BJ (cell line): ENCODE measurements at regions not wholly inside any gene's neighbourhood (a gene's known extent, or its start where the extent isn't known, plus 50 kb on each side); places are given as distances from the start of the nearest gene placed in this dataset.

Experiments used
- CTCF ChIA-PET: fragments of 350-600 bp; formaldehyde crosslinking; extraction: SDS; loops from one replicate; lab custom pipeline; 2021; ENCODE audit warnings: antibody characterized with exemption, inconsistent platforms; lab: Yijun Ruan, JAX
- POLR2A ChIA-PET: fragments of 300-600 bp; sonication (Branson Sonifier 250); formaldehyde crosslinking; extraction: SDS; loops from one replicate; lab custom pipeline; 2021; ENCODE audit warnings: antibody characterized with exemption; lab: Charles Lee
- DNase-seq: peaks from one replicate; pipeline ENCODE4 v3.0.0-alpha.2; 2011; ENCODE audit warnings: low read depth
- H3K27me3 ChIP-seq: 2 replicates; pipeline ENCODE4 v1.6.0; 2011; ENCODE audit warnings: low read length; ENCODE audit not compliant: control insufficient read depth, insufficient read depth
- H3K36me3 ChIP-seq: 2 replicates; pipeline ENCODE4 v1.5.1; 2011; ENCODE audit warnings: low read length; ENCODE audit not compliant: control insufficient read depth, insufficient read depth
- H3K4me3 ChIP-seq: 2 replicates; pipeline ENCODE4 v1.5.1; 2011; ENCODE audit warnings: low read depth, mild to moderate bottlenecking, control low read depth, low read length
- TF ChIP-seq, protein P1 (sequence below): IDR thresholded peaks from 2 replicates; pipeline ENCODE4 v1.5.1; 2011; ENCODE audit warnings: low read depth, mild to moderate bottlenecking, control low read depth, inconsistent platforms, low read length, moderate library complexity; ENCODE audit not compliant: insufficient read depth

GRCh38 chr10:81708416-81708815 lies 166.6 kb upstream of the NRG3 start:
- no peaks in the 10 kb centered on the region for H3K36me3 ChIP-seq
- ChIA-PET POLR2A (no interaction called here), CTCF (no interaction called here)
- TF ChIP-seq, protein P1, sequence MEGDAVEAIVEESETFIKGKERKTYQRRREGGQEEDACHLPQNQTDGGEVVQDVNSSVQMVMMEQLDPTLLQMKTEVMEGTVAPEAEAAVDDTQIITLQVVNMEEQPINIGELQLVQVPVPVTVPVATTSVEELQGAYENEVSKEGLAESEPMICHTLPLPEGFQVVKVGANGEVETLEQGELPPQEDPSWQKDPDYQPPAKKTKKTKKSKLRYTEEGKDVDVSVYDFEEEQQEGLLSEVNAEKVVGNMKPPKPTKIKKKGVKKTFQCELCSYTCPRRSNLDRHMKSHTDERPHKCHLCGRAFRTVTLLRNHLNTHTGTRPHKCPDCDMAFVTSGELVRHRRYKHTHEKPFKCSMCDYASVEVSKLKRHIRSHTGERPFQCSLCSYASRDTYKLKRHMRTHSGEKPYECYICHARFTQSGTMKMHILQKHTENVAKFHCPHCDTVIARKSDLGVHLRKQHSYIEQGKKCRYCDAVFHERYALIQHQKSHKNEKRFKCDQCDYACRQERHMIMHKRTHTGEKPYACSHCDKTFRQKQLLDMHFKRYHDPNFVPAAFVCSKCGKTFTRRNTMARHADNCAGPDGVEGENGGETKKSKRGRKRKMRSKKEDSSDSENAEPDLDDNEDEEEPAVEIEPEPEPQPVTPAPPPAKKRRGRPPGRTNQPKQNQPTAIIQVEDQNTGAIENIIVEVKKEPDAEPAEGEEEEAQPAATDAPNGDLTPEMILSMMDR = no peak
- H3K27me3 ChIP-seq = no peaks in the 10 kb centered on the region
- no peak for DNase-seq
- no peak overlapping the region for H3K4me3 ChIP-seq

DNA sequence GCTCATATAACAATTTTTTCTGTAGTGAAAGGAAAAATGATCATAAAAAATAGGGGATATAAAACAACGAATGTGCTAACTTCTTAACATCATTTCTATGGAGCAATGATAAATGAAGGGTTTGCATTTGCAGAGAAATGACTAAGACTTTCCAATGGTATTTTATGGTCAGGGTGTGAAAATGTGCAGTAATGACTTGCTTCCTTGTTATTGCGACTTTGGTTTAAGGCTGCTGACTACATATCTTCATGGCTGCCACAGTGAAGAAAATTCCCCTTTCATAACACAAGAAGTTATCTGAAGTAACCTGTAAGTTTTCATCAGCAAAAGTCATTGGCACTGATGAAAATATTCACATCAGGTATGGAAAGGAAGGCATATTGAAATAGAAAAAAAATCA lies 166.1 kb upstream of the NRG3 start:
- CTCF ChIA-PET = no interaction called here
- TF ChIP-seq, protein P1 = no peak

DNA sequence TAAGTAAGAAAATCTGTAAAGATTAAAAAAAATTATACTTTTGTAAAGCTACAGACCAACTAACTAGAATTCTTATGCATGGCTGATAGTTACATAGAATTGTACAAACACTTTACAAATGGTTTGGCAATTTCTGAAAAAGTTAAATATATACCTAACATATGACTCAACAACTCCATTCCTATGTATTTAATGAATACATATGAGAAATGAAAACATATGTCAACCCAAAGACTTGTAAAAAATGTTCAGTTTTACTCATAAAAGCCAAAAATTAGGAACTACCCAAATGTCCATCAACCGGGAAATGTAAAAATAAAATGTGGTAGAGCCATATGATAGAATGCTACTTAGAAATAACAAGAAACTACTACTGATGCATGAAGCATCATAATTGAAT lies 152.6 kb upstream of the NRG3 start:
- DNase-seq = no peak
- H3K4me3 ChIP-seq = no peak overlapping the region
- CTCF ChIA-PET = no interaction called here
- no peaks in the 10 kb centered on the region for H3K27me3 ChIP-seq
- TF ChIP-seq, protein P1 = no peak
- POLR2A ChIA-PET = no interaction called here
- H3K36me3 ChIP-seq = no peaks in the 10 kb centered on the region

More for the DNA sequence above, 166.1 kb upstream of the NRG3 start:
- no peak for DNase-seq
- H3K27me3 ChIP-seq = no peaks in the 10 kb centered on the region
- no peak overlapping the region for H3K4me3 ChIP-seq
- no peaks in the 10 kb centered on the region for H3K36me3 ChIP-seq
- POLR2A ChIA-PET = no interaction called here

DNA sequence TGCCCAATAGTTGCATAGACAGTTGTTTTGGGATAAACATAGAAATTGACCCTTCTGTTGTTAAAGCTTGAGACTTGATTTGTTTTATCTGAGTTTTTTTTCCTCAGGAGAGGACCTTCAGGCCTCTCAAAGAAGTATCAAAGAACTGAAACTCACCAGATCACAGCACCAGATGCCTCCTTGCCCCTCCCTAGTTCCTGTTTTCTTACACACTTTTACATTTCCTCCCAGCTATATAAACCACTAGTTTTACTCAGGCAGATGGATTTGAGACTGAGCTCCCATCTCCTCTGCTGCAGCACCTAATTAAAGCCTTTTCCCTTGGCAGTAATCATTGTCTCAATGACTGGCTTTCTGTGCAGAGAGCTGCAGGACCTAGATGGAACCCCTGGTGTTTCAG lies 150.6 kb upstream of the NRG3 start:
- ChIA-PET POLR2A (no interaction called here), CTCF (no interaction called here)
- TF ChIP-seq, protein P1 = no peak
- H3K27me3 ChIP-seq = no peaks in the 10 kb centered on the region
- H3K4me3 ChIP-seq = no peak overlapping the region
- H3K36me3 ChIP-seq = no peaks in the 10 kb centered on the region
- DNase-seq = no peak

DNA sequence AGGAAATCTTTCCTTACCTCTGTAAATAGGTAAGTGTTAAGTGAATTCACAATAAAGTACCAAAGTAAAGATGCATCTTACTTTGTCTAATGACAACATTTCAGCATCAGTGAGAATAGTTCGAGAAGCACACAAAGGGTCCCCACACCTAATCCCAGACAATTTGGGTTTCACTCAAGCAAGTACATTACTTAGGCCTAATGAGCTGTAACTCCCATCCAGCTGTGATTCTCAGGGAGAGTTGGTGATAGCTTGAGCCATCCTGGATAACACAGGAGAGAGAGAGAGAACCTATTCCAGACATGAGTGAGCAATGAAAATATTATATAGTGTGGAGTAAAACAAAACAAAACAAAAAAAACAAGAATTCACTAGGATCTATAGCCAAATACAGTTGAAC lies 149.1 kb upstream of the NRG3 start:
- TF ChIP-seq, protein P1 = no peak
- POLR2A ChIA-PET = no interaction called here
- CTCF ChIA-PET = no interaction called here
- Histone ChIP-seq H3K36me3 (no peaks in the 10 kb centered on the region), H3K27me3 (no peaks in the 10 kb centered on the region), H3K4me3 (no peak overlapping the region)
- no peak for DNase-seq
